ENCODE measurements at regions not wholly inside any gene's neighbourhood (a gene's known extent, or its start where the extent isn't known, plus 50 kb on each side); places are given as distances from the start of the nearest gene placed in this dataset.

DNA sequence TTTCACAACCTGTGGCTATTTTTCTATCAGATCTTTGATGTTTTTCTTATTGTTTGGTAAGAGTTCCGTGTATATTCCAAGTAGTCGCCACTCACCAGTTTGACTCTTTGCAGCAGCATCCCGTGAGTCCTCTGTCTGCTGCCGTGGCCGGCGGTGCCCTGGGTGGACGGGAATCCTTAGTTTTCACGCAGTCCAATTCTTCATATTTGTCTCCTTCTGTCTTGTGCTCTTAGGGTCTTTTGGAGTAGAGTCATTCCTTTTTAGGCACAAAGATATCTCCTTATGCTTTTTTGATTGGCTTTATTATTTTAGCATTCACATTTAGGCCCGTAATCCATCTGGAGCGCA lies 94.9 kb upstream of the MSX1 start:
- DNase-seq = no peak
- Mint-ChIP-seq H3K36me3 (ENCODE audit: insufficient read depth) (peaks cover 4% of the 10 kb centered on the region), H3K27me3 (peaks cover 0 to 7% of the 10 kb centered on the region in 2 donors), H3K4me1 (ENCODE audit: low read depth in 2 of 2) (peaks cover 6 to 16% of the 10 kb centered on the region in 2 donors), H3K4me3 (peak overlapping the region in 1 of 2 donors; percentile 14), H3K9me3 (no peaks in the 10 kb centered on the region), H3K27ac (no peak overlapping the region)
- no peak for ATAC-seq (replicated peaks)

DNA sequence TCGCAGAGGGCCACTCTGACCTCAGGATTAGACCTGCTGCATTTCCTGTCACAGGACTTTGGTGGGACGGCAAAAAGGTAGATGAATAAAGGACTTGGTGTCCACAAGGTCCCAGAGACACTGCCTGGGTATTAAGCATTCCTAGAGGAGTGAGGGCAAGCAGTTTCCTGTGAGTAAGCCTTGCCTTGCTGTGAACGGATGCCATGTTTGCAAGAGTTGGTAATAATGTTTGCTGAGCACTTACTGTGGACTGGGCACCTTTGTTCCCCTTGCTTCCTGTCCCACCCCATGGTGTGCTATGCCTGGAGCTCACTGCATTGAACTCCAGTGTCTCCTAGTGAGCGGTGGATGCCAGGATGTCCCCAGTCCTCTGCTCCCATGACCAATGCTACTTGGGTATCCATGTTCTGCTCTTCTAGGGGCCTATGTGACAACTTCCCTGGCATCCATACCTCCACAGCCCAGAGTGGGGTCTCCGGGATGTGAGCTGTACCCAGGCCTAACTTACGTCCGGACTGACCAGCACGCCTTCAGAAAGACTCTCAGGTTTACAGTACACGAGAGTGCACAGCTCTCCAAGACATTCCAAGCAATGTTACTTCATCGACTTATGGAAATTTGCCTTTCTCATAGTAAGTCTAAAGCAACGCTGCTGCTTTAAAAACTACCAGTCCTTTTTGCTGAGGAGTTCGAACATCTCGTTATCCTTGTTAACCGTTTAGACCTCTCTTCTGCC lies 95.5 kb upstream of the MSX1 start:
- no peak for DNase-seq
- peak overlapping the region in 1 of 2 donors; percentile 84 for H3K27ac Mint-ChIP-seq
- ATAC-seq (replicated peaks) = no peak
- H3K36me3 Mint-ChIP-seq (ENCODE audit: insufficient read depth) = peaks cover 4% of the 10 kb centered on the region
- H3K27me3 Mint-ChIP-seq = peaks cover 0 to 7% of the 10 kb centered on the region in 2 donors
- H3K9me3 Mint-ChIP-seq = no peaks in the 10 kb centered on the region
- H3K4me3 Mint-ChIP-seq = peak overlapping the region; percentile 68 to 74
- peaks cover 6 to 16% of the 10 kb centered on the region in 2 donors for H3K4me1 Mint-ChIP-seq (ENCODE audit: low read depth in 2 of 2)

DNA sequence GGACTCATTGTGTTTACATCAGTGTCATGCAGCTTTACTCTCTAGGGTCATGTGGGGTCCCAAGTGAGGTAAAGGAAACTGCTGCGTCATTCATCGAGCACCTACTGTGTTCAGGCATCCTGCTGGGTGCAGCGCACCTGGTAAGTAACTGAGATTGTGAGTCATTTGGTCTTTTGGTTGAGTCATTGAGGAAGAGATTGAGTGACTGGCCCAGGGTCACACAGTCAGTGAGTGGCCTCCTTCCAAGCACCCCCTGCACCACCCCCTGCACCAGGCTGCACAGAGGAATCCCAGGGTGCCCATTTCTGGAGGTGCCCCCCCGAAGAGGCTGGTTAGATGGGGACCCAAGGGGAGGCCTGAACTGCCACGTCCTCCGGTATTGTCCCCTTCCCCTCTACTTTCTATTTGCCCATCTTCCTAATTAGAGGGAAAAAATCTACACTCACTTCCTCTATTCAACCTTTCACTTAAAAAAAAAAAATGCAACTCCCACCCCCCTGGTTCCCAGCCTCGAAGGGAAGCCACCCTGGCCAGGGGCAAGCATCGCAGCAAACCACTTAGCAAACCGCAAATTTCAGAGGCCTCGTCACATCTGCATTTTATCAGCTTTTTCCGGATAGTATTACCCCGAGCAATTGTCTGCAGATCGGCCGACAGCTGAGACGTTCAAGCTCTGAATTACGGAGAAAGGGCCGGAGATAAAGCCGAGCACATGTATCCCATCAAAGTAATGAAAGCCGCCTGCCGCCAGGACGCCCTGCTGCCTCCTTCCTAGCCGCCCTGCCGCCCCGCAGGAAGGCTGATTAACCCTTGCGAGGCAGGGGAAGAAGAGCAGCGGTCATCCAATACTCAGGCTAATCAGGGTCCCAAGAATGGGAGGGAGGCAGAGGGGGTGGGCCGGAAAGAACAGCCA lies 96.3 kb upstream of the MSX1 start:
- Mint-ChIP-seq H3K4me3 (peak overlapping the region; percentile 68 to 74), H3K36me3 (ENCODE audit: insufficient read depth) (peaks cover 4% of the 10 kb centered on the region), H3K27me3 (peaks cover 0 to 7% of the 10 kb centered on the region in 2 donors), H3K9me3 (no peaks in the 10 kb centered on the region), H3K27ac (peak overlapping the region; percentile 53 to 84), H3K4me1 (ENCODE audit: low read depth in 2 of 2) (peaks cover 6 to 16% of the 10 kb centered on the region in 2 donors)
- ATAC-seq (replicated peaks) (no peak), DNase-seq (no peak)

DNA sequence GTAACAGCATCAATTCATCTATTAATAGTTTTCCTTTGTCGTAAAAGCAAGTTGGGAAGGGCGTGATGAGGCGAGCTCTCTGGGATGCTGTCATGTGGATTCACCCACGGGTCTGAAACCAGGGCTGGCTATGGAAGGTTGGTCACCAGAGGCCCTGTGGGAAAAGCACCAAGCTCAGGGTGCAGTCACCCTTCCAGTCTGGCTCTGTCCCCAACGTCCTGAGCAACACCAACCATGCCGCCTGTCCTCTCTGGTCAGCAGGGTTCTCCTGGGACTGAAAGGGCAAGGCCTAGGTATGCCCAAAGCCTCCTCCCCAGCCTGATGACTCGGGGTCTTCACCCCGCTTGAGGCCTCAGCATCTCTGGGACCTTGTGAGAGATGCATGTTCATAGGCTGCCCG lies 97.2 kb upstream of the MSX1 start:
- no peak for DNase-seq
- Mint-ChIP-seq H3K27me3 (peaks cover 0 to 7% of the 10 kb centered on the region in 2 donors), H3K9me3 (no peaks in the 10 kb centered on the region), H3K4me1 (ENCODE audit: low read depth in 2 of 2) (peaks cover 6 to 16% of the 10 kb centered on the region in 2 donors), H3K27ac (no peak overlapping the region), H3K36me3 (ENCODE audit: insufficient read depth) (peaks cover 4% of the 10 kb centered on the region), H3K4me3 (no peak overlapping the region)
- no peak for ATAC-seq (replicated peaks)

DNA sequence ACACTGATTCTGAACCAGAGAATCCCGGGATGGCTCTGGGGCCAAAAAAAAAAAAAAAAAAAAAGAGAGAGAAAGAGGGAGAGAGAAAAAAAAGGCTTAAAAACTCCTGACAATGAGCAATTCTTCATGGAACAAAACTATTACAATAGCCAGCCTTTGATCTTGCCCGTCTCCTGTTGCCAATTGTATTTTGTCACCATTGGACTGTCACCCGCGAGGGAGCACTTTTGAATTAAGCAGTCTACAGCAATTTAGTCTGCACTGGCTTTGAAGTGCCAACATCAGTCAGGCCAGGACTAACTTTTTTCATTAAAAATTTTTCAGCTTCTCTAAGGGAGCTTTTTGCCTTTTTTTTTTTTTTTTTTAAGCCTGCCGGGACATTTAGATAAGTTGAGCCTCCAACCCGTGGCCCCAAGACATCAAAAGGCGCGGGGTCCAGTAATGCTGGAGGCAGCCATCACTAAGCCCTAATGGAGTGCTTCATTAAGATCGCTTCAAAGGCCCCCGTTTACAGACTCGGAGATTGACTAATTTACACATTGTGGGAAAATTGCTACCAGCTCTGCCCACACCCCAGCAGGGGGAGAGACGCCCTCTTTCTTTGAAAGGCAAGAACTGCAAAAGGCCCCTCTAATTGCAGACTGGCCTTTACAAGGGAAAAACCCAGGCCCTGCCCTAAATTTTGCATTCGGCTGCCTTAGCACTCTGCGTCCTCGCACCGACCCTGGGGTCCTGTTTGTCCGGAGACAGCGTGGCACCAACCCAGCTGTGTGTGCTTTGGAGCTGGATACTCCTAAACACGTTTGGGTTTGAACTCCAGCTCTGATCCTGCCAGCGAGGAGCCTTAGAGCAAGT lies 98.1 kb upstream of the MSX1 start:
- DNase-seq = no peak
- peaks cover 0 to 7% of the 10 kb centered on the region in 2 donors for H3K27me3 Mint-ChIP-seq
- H3K27ac Mint-ChIP-seq = no peak overlapping the region
- peaks cover 4% of the 10 kb centered on the region for H3K36me3 Mint-ChIP-seq (ENCODE audit: insufficient read depth)
- no peaks in the 10 kb centered on the region for H3K9me3 Mint-ChIP-seq
- no peak for ATAC-seq (replicated peaks)
- H3K4me1 Mint-ChIP-seq (ENCODE audit: low read depth in 2 of 2) = peaks cover 6 to 16% of the 10 kb centered on the region in 2 donors
- H3K4me3 Mint-ChIP-seq = no peak overlapping the region

DNA sequence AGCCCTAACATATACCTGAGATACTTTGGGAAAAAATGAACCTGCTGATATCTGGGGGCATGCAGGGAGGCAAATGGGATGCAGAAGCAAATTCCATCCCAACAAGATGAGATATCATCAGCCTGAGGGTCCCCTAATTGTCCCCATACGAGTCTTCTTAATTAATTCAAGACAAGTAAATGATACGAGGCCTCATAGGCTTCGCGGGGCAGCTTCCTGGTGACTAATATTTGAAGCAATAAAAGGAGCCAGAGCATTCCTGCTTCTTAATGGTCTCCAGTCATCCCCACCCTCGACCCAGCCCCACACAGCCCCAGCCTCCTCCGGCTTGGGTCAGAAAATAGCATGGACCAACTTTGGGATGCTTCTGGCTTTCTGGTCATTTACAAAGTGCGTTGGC lies 99.6 kb upstream of the MSX1 start:
- H3K4me1 Mint-ChIP-seq (ENCODE audit: low read depth in 2 of 2) = peaks cover 6 to 16% of the 10 kb centered on the region in 2 donors
- H3K9me3 Mint-ChIP-seq = no peaks in the 10 kb centered on the region
- H3K27ac Mint-ChIP-seq = no peak overlapping the region
- ATAC-seq (replicated peaks) = no peak
- H3K27me3 Mint-ChIP-seq = peaks cover 0 to 7% of the 10 kb centered on the region in 2 donors
- H3K36me3 Mint-ChIP-seq (ENCODE audit: insufficient read depth) = peaks cover 4% of the 10 kb centered on the region
- H3K4me3 Mint-ChIP-seq = no peak overlapping the region
- no peak for DNase-seq

DNA sequence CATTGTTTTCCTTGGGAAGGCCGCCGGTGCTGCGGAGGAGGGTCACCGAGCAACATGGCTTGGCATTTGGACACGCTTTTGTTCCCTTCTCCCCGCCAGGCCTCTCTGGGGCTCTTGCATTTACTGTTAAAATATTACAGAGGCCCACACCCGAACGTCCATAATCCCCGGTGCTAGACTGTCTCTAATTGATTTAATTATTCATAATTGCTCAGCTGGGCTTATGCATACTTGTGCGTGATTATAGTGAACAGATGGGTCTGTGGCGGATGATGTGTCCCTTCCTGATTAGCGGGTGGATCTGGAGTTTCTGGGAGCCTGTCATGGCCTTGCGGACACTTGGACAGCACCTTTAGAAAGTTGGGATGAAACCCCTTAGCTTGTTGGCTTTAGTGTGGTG lies 100.2 kb upstream of the MSX1 start:
- Mint-ChIP-seq H3K27me3 (peaks cover 0 to 2% of the 10 kb centered on the region in 2 donors), H3K27ac (no peak overlapping the region), H3K4me3 (no peak overlapping the region), H3K9me3 (no peaks in the 10 kb centered on the region), H3K36me3 (ENCODE audit: insufficient read depth) (no peaks in the 10 kb centered on the region), H3K4me1 (ENCODE audit: low read depth in 2 of 2) (peaks cover 6 to 12% of the 10 kb centered on the region in 2 donors)
- ATAC-seq (replicated peaks) (no peak), DNase-seq (no peak)

DNA sequence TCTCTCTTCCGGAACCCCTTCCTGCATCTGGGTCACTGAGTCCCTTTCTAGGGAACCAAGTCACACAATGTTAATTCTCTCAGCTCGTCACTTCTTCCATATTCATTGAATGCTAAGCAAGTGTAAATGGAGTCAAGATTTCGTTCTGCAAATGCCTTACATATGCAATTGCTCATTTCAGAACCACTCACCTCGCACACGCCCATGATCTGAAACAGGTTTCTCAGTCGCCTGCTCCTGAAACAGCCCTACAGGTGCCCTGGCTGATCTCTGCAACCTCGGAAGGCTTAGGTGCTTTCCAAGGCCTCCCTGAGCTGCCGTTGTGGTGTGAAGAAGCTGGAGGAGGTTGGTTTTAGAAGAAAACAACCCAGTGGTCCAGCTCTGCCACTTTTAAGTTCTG lies 100.8 kb upstream of the MSX1 start:
- no peak for ATAC-seq (replicated peaks)
- no peak for DNase-seq
- Mint-ChIP-seq H3K4me3 (no peak overlapping the region), H3K4me1 (ENCODE audit: low read depth in 2 of 2) (peaks cover 6 to 8% of the 10 kb centered on the region in 2 donors), H3K27me3 (no peaks in the 10 kb centered on the region), H3K9me3 (no peaks in the 10 kb centered on the region), H3K27ac (no peak overlapping the region), H3K36me3 (ENCODE audit: insufficient read depth) (no peaks in the 10 kb centered on the region)

DNA sequence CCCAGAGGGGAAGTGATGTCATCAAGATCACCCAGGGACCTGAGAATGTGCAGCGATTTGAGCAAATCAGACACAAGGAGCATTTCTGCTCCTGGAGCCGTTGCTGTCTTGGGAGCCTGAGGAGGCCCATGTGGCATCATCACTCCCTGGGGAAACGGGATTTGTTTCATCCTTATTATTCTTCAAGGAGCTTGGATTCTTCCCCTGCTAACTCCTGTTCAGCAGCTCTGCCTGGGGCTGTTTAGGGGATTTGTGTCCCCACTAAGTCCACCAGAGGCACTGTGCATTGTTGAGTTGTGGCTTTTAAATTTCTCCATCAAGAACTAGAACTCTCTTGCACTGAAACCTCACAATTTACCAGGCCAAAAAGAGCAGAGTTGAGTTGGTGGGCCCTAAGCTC lies 104.2 kb upstream of the MSX1 start:
- Mint-ChIP-seq H3K4me3 (no peak overlapping the region), H3K36me3 (ENCODE audit: insufficient read depth) (no peaks in the 10 kb centered on the region)

DNA sequence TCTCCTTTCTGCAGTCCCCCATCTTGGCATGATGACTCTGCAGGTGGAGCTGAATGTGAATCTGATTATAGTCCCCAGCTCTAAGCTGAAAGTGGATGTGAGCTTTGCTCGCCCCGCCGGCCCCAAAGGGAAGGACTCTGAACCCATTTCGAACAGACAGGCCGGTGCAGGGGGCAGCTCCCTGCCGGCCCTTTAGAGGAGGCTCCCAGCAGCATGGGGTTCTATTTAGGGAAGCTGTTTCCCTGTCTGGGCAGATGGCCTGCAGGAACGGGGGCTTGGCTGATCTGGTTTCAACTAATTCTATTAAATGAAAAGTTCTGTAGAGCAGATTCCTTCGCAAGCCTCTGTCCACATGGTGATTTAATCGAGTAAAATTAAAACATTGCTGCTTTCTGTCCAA lies 104.8 kb upstream of the MSX1 start:
- DNase-seq (no peak), ATAC-seq (replicated peaks) (no peak)
- Mint-ChIP-seq H3K36me3 (ENCODE audit: insufficient read depth) (no peaks in the 10 kb centered on the region), H3K9me3 (no peaks in the 10 kb centered on the region), H3K4me1 (ENCODE audit: low read depth in 2 of 2) (no peaks in the 10 kb centered on the region), H3K27ac (no peak overlapping the region), H3K4me3 (no peak overlapping the region), H3K27me3 (peaks cover 0 to 17% of the 10 kb centered on the region in 2 donors)

More for the DNA sequence above, 104.2 kb upstream of the MSX1 start:
- Mint-ChIP-seq H3K9me3 (no peaks in the 10 kb centered on the region), H3K4me1 (ENCODE audit: low read depth in 2 of 2) (no peaks in the 10 kb centered on the region), H3K27ac (no peak overlapping the region), H3K27me3 (peaks cover 0 to 17% of the 10 kb centered on the region in 2 donors)
- ATAC-seq (replicated peaks) = no peak
- DNase-seq = no peak

DNA sequence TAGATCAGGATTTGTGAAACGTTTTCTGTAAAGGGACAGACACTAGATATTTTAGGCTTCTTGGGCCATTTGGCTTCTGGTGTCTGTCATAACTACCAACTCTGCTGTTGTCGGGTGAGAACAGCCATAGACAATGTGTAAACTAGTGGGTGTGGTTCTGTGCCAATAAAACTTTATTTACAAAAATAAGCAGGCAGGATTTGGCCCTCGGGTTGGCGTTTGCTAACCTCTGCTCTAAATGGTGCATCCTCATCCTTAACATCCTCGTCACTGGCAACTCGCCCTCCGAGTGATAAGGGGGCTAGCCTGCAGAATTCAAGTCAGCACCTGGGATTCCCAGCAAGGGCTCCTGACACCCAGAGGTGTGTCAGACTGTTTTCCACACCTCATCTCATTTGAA lies 105.8 kb upstream of the MSX1 start:
- no peaks in the 10 kb centered on the region for H3K36me3 Mint-ChIP-seq (ENCODE audit: insufficient read depth)
- no peak overlapping the region for H3K4me3 Mint-ChIP-seq
- H3K4me1 Mint-ChIP-seq (ENCODE audit: low read depth in 2 of 2) = no peaks in the 10 kb centered on the region
- no peak for DNase-seq
- H3K27me3 Mint-ChIP-seq = peaks cover 0 to 17% of the 10 kb centered on the region in 2 donors
- H3K27ac Mint-ChIP-seq = no peak overlapping the region
- no peaks in the 10 kb centered on the region for H3K9me3 Mint-ChIP-seq
- ATAC-seq (replicated peaks) = no peak

DNA sequence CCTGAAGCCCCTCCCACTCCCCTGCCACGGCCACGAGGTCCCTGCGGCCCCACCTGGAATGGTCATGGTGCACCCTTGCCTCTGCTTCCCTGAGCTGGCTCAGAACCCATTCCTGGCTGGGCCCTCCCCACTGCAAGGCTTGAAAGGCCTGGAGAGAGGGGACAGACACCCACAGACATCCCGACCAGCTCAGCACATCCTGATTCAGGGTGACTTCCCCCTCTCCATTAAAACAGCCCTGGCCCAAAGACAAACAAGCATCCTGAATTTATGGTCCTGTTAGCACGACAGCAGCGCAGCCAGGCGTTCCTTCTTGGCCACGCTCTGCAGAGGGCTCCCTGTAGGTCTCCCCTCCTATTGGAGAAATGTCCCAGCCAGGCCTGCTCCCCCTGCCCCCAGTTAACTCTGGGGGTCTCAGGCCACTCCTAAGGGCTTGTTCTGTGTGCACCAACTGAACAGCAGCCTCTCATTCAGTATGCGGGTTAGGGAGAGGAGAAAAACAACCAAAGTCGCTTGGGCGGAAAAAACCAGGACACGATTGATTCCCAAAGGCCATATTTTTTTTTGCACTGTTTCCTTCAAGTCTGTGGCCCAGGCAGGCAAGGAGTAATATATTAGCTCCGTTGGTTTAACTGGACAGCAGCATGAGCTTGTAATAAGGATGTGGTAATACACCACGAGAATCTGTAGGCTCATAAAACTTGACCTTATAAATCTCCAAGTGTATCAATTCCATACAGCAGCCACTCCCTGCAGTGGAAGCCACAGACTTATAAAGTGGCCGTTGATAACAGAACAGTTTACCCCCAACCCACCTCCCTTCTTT lies 106.7 kb upstream of the MSX1 start:
- H3K36me3 Mint-ChIP-seq (ENCODE audit: insufficient read depth) = no peaks in the 10 kb centered on the region
- no peak overlapping the region for H3K27ac Mint-ChIP-seq
- no peaks in the 10 kb centered on the region for H3K9me3 Mint-ChIP-seq
- H3K27me3 Mint-ChIP-seq = peaks cover 4 to 17% of the 10 kb centered on the region in 2 donors
- no peaks in the 10 kb centered on the region for H3K4me1 Mint-ChIP-seq (ENCODE audit: low read depth in 2 of 2)
- no peak overlapping the region for H3K4me3 Mint-ChIP-seq
- DNase-seq (no peak), ATAC-seq (replicated peaks) (no peak)
